Inflammatory macrophage (primary cell): ENCODE measurements at regions not wholly inside any gene's neighbourhood (a gene's known extent, or its start where the extent isn't known, plus 50 kb on each side); places are given as distances from the start of the nearest gene placed in this dataset.
"Not testable (repeated sequence)": the region's sequence is repeated elsewhere in the genome, so short reads cannot be mapped to it uniquely, and the experiment has no call there.

Experiments used
- DNase-seq, 2 donors: peaks; one replicate each; pipeline ENCODE4 v3.0.0-alpha.2; 2020 to 2022

DNA sequence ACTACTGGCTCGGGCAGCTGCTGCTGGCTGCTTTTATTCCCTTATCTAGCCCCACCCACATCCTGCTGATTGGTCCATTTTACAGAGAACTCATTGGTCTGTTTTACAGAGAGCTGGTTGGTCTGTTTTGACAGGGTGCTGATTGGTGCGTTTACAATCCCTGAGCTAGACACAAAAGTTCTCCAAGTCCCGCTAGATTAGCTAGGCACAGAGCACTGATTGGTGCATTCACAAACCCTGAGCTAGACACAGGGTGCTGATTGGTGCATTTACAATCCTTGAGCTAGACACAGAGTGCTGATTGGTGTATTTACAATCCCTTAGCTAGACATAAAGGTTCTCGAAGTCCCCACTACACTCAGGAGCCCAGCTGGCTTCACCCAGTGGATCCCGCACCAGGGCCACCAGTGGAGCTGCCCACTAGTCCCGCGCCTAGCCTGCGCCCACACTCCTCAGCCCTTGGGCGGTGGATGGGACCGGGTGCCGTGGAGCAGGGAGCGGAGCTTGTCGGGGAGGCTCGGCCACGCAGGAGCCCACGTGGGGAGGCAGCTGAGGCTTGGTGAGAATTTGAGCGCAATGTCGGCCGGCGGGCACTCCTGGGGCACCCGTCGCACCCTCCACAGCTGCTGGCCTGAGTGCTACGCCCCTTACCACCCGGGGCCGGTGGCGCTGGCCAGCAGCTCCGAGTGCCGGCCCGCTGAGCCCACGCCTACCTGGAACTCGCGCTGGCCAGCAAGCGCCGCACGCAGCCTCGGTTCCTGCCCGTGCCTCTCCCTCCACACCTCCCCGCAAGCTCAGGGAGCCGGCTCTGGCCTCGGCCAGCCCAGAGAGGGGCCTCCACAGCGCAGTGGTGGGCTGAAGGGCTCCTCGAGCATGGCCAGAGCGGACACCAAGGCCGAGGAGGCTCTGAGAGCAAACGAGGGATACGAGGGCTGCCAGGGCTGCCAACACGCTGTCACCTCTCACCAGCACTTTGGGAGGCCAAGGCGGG lies 91.1 kb upstream of the HS3ST2 start:
- not testable (repeated sequence) for DNase-seq

DNA sequence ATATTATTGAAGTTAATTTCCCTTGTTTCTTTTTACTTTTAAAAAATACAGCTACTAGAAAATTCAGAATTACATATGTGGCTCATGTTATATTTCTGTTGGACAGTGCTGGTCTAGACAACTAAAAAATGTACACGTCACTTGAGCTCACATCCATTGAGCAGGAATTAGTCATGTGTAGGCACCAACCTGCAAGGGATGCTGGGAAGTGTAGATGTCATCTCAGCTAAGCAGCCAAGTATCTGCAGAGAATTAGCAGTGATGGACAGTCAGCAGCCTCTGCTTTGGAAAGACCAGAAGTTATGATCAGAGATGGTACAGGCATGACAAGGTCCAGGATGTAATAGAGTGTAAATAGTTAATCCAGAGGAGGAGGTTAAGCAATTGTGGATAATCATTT lies 87.1 kb upstream of the HS3ST2 start:
- DNase-seq: no peak

- no peak for DNase-seq
Observed at GRCh38 chr16:22727285-22728166, 86.4 kb upstream of the HS3ST2 start.

GRCh38 chr16:22728167-22728836 lies 85.7 kb upstream of the HS3ST2 start:
- no peak for DNase-seq

- DNase-seq: peak in 1 of 2 donors; percentile 12
Observed at GRCh38 chr16:22732400-22732799, 81.6 kb upstream of the HS3ST2 start.

DNA sequence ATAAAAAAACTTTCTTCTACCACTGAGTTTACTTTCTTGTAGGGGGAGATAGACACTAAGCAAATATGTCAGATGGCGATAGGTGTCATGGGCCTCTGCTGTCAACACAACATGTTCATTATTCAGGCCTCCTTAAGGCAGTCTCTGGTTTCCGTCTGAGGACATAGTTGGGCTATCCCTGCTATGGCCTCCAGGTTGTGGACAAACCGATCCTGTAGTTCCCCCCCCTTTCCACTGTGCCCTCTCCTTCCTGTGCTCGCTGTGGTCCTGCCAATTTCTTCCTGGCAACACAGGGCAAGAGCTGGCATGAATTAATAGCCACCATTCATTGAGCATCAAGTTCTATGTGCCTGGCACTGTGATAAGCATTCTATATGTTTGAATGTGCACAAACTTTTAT lies 81.0 kb upstream of the HS3ST2 start:
- DNase-seq: no peak

DNA sequence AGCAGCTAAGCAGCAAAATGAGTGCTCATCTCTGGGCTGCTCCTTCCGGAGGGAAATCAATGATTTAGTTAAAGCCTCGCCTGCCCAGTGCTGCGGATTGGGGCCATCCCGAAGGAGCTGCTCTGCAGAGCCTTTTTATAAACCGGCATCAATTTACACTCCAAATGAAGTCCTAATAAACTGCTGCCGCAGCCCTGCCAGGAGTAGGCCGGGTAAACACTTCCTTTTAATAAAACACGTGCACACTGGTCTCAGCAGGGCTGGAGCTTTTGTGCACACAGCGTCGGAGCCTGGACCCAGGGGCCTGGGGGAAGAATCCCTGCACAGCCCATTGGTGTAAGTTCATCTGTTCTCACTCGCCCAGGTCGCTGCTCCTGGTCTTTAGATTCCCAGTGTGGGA lies 79.6 kb upstream of the HS3ST2 start:
- DNase-seq: no peak

DNA sequence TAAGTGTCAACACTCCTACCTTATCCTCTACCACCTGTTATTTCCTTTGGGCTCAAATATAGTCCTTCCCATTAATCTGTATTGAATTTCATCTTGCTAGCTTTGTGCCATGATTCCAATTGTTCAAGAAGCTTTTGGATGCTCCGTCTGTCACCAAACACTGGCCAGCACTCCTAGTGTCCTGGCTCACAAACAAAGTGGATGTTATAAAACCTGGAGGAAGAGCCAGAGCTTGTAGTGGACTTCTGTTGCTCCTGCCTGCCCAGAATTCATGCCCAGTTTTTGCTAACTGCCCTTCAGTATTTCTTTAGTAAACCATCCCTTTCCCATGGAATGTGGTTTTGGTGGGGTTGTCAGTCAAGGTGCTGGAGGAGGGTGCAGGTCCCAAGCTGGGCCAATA lies 77.2 kb upstream of the HS3ST2 start:
- no peak for DNase-seq

DNA sequence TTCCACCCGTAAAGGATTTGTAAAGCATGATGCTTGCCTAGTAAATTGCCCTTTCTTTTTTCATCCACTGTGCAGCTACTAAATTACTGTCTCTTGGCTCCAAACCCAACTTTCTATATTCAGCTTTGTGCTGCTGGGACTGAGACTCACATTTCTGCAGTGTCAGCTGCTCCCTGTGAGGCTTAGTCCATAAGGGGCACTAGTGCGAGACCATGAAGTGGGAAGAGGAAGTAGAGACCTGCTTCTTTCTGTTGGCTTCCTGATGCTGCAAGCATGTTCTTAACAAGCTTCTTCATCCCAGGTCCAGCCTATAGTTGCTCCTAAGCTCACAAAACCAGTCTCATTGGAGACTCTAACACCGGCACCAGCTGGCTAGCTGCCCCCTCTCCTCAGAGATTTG lies 74.9 kb upstream of the HS3ST2 start:
- peak; percentile 26 to 30 for DNase-seq

GRCh38 chr16:22743401-22743800 lies 70.6 kb upstream of the HS3ST2 start:
- peak; percentile 34 to 53 for DNase-seq

- DNase-seq: no peak
Observed at GRCh38 chr16:22751104-22751667, 62.8 kb upstream of the HS3ST2 start.

- no peak for DNase-seq
Observed at GRCh38 chr16:22751685-22752084, 62.3 kb upstream of the HS3ST2 start.

GRCh38 chr16:22753451-22753850 lies 60.5 kb upstream of the HS3ST2 start:
- DNase-seq: no peak

DNA sequence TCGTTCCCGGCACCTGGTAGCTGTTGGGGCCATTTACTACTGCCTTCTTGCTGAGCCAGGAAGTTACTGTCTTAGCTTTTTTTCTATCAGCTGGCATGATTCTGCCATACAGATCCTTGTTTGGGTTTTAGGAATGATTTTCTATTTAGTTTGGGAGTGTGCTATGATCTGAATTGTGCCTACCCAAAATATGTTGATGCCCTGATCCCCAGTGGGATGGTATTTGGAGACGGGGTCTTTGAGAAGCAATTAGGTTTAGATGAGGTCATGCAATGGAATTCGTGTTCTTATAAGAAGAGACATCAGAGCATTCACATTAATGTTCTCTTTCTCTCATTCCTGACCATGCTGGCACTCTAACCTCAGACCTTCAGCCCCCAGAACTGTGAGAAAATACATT lies 59.4 kb upstream of the HS3ST2 start:
- DNase-seq: no peak

DNA sequence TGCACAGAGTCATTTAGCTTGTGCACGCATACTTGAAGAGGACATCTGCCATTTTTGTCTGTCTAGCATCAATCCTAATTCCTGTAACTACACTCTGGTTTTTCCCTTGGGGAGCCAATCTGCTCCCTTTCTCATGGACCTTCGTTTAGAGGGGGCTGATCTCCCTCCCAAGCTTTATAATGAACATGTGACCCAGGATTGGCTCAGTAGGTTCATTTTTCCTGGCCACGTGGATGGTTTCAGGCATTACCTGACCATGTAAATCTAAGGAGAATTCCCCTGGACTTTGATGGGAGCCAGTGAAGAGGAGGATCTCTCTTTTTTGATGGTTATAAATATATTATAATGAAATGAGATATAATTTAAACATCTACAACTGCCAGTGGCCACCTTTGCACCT lies 56.8 kb upstream of the HS3ST2 start:
- DNase-seq: no peak

GRCh38 chr16:22762486-22762885 lies 51.5 kb upstream of the HS3ST2 start:
- no peak for DNase-seq

GRCh38 chr16:22763437-22764080 lies 50.4 kb upstream of the HS3ST2 start:
- DNase-seq: no peak
